ENCODE measurements at regions not wholly inside any gene's neighbourhood (a gene's known extent, or its start where the extent isn't known, plus 50 kb on each side); places are given as distances from the start of the nearest gene placed in this dataset.

DNA sequence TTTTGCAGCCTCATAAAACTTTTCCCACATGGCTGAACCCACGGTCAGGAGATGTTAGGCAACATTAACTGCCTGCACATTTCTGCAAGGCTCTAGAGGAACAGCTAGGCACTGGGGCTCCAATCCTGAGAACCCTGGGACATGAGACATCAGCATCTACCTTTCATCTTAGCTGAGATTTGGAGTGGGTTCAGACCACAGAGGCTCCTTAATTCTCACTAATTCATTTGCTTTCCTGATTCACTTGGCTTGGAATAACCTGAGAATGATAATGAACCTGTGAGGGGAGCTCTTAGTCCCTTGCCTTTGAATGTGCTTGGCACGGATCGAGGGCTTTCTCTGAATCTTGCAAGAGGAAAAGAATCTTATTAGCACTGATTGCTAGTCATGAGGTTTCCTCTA is 266.2 kb downstream of the FIGN start:
- no peak for ATAC-seq
- H3K27ac Mint-ChIP-seq, result no peak overlapping the region
- H3K9me3 Mint-ChIP-seq, result peaks cover 14% of the 10 kb centered on the region
- no peak for DNase-seq (ENCODE audit: low spot score in 2 of 2)
- no peaks in the 10 kb centered on the region for H3K4me1 Mint-ChIP-seq
- H3K36me3 Mint-ChIP-seq, result no peaks in the 10 kb centered on the region
- H3K4me3 Mint-ChIP-seq, result no peak overlapping the region

DNA sequence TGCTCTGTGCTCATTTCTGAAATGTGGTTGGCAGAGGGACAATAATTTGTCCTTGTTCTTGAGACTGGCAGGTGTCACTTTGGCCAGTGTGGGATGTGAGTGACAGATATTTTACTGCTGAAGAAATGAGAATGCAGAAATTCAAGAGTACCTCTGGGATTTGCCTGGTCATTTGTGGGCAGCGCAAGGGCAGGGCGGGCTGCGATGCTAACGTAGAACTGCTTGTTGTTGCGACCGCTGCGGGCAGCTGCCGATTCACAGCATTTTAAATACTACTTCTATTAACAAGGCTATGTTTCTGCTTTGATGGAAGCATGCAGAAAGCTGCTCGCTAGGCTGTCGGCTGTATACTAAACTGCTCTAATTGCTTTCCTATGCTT is 268.6 kb downstream of the FIGN start:
- Mint-ChIP-seq H3K4me3 (no peak overlapping the region), H3K36me3 (no peaks in the 10 kb centered on the region), H3K9me3 (peaks cover 8% of the 10 kb centered on the region), H3K27ac (no peak overlapping the region), H3K4me1 (no peaks in the 10 kb centered on the region)
- DNase-seq (ENCODE audit: low spot score in 2 of 2), result no peak
- no peak for ATAC-seq

DNA sequence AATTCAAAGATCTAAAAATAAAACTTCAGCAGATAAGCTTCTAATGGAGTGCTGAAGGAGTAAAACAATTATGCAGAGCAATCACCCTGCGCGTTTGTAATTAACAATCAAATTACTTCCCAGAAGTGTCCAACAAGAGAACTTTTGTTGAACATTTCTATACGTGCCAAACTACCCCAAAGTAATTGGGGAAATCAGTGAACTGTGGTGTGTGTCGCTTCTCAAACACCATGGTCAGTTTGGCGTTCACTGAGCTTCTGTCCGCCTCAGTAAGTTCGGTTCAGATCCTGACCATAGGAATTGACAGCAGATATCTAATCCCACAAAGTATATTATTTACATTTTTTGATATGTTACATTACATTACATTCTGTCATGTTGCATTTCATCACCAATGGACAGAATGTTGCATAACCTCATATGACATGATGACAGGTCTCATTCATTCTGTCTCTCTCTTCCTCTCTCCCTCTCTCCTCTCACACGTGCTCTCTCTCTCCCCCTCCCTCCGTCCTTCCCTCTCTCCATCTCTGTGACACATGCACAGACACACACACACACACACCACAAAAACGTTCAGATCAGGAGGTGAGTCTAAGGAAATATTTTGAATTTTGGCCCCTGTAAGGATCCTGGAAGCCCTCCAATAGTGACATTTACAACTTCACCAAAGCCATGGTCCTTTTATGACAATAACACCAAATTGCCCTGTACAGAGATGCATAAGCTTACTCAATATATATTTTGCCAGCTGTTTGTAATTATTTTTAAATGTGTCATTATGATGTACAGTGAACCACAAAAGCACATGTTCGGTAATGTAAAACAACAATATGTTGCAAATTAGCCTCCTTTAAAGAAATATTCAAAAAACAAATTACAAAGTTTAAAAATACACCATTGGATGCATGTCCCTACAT is 269.2 kb downstream of the FIGN start:
- ATAC-seq (no peak), DNase-seq (ENCODE audit: low spot score in 2 of 2) (no peak)
- no peaks in the 10 kb centered on the region for H3K4me1 Mint-ChIP-seq
- H3K9me3 Mint-ChIP-seq, result peaks cover 4% of the 10 kb centered on the region
- no peaks in the 10 kb centered on the region for H3K36me3 Mint-ChIP-seq
- no peak overlapping the region for H3K4me3 Mint-ChIP-seq
- no peak overlapping the region for H3K27ac Mint-ChIP-seq

DNA sequence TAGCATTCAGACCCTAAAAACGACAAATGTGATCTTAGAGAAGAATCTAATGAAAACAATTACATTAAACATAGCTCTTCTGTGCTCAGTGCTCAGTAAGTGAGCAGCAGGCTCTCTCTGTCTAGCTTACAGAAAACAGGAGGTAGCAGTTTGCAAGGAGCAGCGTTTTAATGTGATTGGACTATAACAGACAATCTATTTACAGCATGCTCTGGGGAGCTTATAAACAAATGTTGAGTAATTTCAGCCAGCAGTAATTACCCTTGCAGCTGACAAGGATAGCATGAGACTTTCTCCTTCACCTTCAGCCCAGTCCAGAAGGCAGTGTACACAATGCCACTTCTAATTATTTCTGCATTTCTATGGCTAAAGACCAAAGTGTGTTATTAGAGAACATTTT is 270.4 kb downstream of the FIGN start:
- no peak overlapping the region for H3K4me3 Mint-ChIP-seq
- peaks cover 4% of the 10 kb centered on the region for H3K9me3 Mint-ChIP-seq
- no peak for ATAC-seq
- DNase-seq (ENCODE audit: low spot score in 2 of 2), result no peak
- H3K36me3 Mint-ChIP-seq, result no peaks in the 10 kb centered on the region
- no peak overlapping the region for H3K27ac Mint-ChIP-seq
- no peaks in the 10 kb centered on the region for H3K4me1 Mint-ChIP-seq

DNA sequence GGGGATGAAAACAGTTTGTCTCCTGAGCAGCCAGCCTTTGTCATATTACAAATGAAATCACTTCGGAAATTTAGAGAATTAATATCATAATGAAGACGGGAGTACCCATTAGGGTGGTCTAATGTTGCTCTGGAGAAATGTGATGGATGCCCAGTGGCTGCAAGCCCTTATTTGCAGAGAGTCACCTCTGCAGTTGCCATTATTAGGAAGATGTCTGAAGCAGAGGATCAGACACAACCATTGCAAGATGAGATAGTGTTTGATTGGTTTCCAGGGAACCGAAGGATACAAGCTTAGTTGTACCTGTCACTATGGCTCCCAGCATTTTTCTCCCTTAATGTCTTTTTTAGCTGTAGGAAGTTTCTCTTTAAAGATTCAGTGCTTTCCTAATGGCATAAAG is 272.4 kb downstream of the FIGN start:
- no peaks in the 10 kb centered on the region for H3K4me1 Mint-ChIP-seq
- H3K4me3 Mint-ChIP-seq, result no peak overlapping the region
- no peak overlapping the region for H3K27ac Mint-ChIP-seq
- no peaks in the 10 kb centered on the region for H3K36me3 Mint-ChIP-seq
- H3K9me3 Mint-ChIP-seq, result peaks cover 4% of the 10 kb centered on the region
- ATAC-seq (no peak), DNase-seq (ENCODE audit: low spot score in 2 of 2) (no peak)

DNA sequence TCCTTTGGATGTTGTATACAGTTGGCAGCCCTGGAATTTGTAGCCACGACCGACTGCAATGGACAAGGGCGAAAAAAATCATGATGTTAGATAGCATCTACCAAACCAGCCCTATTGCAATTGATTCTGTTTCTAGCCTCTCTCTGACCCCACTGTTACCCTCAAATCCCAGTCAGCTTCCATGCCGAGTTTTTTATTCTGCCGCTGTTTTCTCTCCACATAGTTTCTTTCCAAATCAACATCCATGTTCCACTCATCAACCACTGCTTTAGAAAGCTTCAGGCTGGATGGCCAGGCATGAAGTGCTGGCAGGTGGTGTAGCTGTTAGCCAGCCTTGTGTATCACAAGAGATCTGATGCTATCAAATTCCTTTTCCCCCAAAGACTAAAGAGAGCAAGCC is 272.8 kb downstream of the FIGN start:
- no peak overlapping the region for H3K27ac Mint-ChIP-seq
- no peak for ATAC-seq
- H3K4me3 Mint-ChIP-seq, result no peak overlapping the region

DNA sequence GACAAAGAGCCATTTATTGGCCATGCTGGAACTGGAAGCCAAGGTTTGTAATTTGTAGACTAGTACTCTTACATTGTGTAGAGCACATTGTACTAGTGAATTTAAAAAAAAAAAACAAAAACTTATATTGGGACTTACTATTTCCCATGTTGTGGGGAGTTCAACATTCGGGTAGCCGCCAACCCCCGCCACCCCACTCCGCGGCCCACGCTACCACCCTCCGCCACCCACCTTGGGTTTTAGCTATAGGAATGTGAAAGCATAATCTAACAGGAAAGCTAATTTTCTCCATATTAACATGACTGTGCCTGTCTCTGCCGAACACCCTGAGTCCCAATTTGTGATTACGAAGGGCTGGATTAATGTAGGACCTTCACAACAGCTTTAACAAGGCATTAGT is 275.8 kb downstream of the FIGN start:
- Mint-ChIP-seq H3K27ac (no peak overlapping the region), H3K4me3 (no peak overlapping the region), H3K36me3 (no peaks in the 10 kb centered on the region), H3K9me3 (peaks cover 8% of the 10 kb centered on the region), H3K4me1 (no peaks in the 10 kb centered on the region)
- ATAC-seq, result no peak
- DNase-seq (ENCODE audit: low spot score in 2 of 2), result no peak

More for the DNA sequence above, 272.8 kb downstream of the FIGN start:
- Mint-ChIP-seq H3K4me1 (no peaks in the 10 kb centered on the region), H3K9me3 (peaks cover 4% of the 10 kb centered on the region), H3K36me3 (no peaks in the 10 kb centered on the region)
- no peak for DNase-seq (ENCODE audit: low spot score in 2 of 2)

DNA sequence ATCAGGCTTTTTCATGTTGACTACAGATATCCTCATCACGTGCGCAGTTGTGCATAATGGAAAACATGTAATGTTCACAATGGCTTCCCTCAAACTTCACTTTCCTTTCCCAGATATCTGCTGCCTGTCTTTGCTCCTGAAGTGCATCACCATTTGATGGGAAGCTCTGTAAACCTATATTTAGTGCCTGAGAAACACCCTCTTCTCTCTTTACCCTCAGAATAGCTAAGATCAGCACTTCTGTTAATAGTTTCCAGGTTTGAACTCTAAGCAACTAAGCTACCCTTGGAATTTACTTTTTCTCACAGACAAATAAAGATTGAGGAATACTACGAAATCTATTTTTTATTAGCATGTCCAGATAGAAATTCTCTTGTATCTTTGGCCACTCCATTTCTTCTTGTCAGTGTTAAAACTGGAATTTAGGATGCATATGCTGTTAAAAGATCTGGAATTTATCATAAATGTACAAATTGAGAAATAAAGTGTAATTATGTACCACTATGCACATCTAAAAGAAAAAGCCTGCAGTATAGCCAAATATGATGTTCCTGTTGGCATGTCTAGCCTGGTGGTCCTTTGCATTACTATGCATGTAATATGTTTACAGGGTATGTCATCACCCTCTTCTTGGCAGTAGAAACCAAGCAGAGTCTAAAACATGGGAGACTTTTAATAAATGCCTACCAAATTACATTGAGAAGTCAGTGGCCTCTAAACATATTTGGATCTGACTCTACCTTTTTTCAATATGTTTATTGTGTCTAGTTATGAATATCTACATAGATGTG is 278.7 kb downstream of the FIGN start:
- no peaks in the 10 kb centered on the region for H3K36me3 Mint-ChIP-seq
- no peak overlapping the region for H3K27ac Mint-ChIP-seq
- no peaks in the 10 kb centered on the region for H3K4me1 Mint-ChIP-seq
- H3K9me3 Mint-ChIP-seq, result peaks cover 16% of the 10 kb centered on the region
- ATAC-seq (no peak), DNase-seq (ENCODE audit: low spot score in 2 of 2) (no peak)
- no peak overlapping the region for H3K4me3 Mint-ChIP-seq

DNA sequence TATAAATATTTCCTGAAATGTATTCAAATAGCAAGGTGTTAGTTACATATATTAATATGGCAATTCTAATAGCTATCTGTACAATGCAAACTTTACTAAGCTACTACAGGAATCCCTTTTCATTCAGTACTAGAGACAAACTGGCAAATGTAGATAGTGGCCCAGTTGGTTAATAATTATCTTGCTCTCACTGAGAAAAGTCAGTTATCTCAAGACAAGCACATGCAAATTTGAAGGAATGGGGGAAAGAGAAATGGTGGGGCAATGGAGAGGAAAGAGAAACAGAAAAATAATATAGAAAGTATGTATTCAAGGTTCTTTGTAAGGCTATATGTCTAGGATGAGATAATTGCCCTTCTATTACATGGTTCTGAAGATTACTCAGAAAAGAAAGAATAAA is 280.0 kb downstream of the FIGN start:
- H3K9me3 Mint-ChIP-seq, result peaks cover 16% of the 10 kb centered on the region
- no peak overlapping the region for H3K27ac Mint-ChIP-seq

DNA sequence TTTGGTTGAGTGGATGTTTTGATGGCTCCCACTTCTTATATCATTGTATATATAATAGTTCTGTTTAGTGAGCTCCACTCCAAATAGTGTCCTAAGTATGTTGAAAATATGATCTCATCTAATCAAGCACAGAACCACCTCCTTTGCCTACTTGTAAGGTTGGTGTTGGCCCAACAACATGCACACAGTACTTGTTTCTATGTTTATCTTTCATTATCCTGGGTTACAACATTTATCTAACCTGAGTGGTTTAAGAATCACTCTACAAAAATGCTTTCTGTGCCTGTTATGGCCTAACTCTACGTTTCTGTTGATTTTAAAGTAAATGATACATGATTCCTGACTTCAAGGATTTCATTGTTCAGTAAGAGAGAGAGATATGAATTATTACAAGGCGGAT is 281.9 kb downstream of the FIGN start:
- Mint-ChIP-seq H3K9me3 (peaks cover 16% of the 10 kb centered on the region), H3K36me3 (no peaks in the 10 kb centered on the region), H3K4me1 (no peaks in the 10 kb centered on the region), H3K27ac (no peak overlapping the region), H3K4me3 (no peak overlapping the region)
- DNase-seq (ENCODE audit: low spot score in 2 of 2), result no peak
- no peak for ATAC-seq

More for the DNA sequence above, 280.0 kb downstream of the FIGN start:
- no peak for ATAC-seq
- no peaks in the 10 kb centered on the region for H3K4me1 Mint-ChIP-seq
- no peak for DNase-seq (ENCODE audit: low spot score in 2 of 2)
- H3K36me3 Mint-ChIP-seq, result no peaks in the 10 kb centered on the region
- no peak overlapping the region for H3K4me3 Mint-ChIP-seq

DNA sequence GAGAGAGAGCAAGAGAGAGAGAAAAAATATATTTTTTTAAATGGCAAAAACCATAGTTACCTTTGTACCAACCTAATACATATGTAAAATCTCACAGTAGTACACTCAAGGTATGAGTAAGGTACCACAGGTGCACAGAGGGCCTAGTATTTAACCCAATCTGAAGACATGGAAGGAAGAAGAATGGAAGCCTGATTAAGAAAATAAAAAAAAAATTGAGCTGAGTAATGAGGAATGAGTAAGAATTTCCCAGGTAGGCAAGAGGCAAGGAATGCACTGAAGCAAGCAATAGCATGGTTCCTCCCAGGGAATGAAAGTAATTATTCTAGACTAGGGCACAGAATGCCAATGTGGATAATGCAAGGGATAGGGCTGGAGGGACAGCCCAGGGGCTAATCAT is 294.2 kb downstream of the FIGN start:
- DNase-seq (ENCODE audit: low spot score in 2 of 2), result no peak
- Mint-ChIP-seq H3K36me3 (no peaks in the 10 kb centered on the region), H3K4me1 (no peaks in the 10 kb centered on the region), H3K4me3 (no peak overlapping the region), H3K9me3 (peaks cover 14% of the 10 kb centered on the region), H3K27ac (no peak overlapping the region)
- ATAC-seq, result no peak

DNA sequence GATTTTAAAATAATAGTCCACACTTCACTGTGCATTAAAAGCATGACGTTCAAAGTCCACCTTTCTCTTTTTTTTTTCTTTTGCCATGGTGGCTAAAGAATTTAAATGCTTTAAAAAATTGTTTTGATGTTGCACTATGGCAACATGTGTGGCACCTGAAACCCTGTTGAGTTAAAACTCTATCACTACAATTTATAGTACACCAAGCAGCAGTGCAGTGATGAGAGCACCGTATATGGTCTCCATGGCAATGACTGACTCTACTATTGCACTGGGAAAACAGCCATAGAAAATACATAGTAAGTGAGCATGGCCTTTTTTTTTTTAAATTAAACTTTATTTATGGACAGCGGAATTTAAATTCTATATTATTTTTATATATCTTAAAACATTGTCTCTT is 298.8 kb downstream of the FIGN start:
- H3K4me3 Mint-ChIP-seq, result no peak overlapping the region
- no peaks in the 10 kb centered on the region for H3K36me3 Mint-ChIP-seq
- DNase-seq (ENCODE audit: low spot score in 2 of 2), result no peak
- peaks cover 8% of the 10 kb centered on the region for H3K9me3 Mint-ChIP-seq
- ATAC-seq, result no peak
- no peaks in the 10 kb centered on the region for H3K4me1 Mint-ChIP-seq
- H3K27ac Mint-ChIP-seq, result no peak overlapping the region

DNA sequence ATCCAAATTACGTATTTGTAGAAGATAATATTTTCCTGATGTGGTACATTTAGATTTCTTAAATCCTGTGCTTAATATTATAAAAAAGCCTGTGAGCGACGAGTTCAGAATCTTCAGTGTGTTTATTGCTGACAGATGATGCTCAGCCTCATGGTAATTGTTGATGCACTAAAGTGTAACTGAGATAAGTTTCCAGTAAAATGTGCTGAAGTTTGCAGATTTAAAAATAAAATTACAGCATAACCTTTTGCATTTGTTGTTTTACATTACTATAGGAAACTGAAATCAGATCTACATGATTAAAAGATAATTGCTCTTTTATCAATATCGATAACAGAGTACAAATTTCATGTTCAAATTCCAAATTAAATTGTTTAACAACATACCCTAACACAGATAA is 307.6 kb downstream of the FIGN start:
- H3K27ac Mint-ChIP-seq, result no peak overlapping the region
- H3K4me3 Mint-ChIP-seq, result no peak overlapping the region
- H3K4me1 Mint-ChIP-seq, result no peaks in the 10 kb centered on the region
- peaks cover 19% of the 10 kb centered on the region for H3K9me3 Mint-ChIP-seq
- no peaks in the 10 kb centered on the region for H3K36me3 Mint-ChIP-seq
- DNase-seq (ENCODE audit: low spot score in 2 of 2) (no peak), ATAC-seq (no peak)

DNA sequence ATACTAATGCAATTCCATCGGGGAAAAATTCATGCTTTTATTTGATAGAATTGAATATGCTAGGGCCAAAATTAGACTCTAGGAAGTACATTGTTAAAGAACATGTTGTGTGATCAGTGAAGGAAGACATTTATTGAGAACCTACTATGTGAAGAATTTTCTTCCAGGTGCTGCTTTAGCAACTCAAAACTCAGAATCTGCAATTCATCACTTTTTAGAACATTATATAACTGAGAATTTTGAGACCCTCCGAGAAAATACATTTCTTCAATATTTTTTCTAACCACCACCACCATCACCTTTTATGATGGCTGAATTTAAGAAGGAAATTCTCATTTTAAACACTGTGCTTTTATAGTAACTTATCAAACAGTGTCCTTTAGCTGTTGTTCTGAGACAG is 315.2 kb downstream of the FIGN start:
- Mint-ChIP-seq H3K36me3 (no peaks in the 10 kb centered on the region), H3K9me3 (peaks cover 8% of the 10 kb centered on the region), H3K27ac (no peak overlapping the region), H3K4me3 (no peak overlapping the region), H3K4me1 (no peaks in the 10 kb centered on the region)
- ATAC-seq (no peak), DNase-seq (ENCODE audit: low spot score in 2 of 2) (no peak)

DNA sequence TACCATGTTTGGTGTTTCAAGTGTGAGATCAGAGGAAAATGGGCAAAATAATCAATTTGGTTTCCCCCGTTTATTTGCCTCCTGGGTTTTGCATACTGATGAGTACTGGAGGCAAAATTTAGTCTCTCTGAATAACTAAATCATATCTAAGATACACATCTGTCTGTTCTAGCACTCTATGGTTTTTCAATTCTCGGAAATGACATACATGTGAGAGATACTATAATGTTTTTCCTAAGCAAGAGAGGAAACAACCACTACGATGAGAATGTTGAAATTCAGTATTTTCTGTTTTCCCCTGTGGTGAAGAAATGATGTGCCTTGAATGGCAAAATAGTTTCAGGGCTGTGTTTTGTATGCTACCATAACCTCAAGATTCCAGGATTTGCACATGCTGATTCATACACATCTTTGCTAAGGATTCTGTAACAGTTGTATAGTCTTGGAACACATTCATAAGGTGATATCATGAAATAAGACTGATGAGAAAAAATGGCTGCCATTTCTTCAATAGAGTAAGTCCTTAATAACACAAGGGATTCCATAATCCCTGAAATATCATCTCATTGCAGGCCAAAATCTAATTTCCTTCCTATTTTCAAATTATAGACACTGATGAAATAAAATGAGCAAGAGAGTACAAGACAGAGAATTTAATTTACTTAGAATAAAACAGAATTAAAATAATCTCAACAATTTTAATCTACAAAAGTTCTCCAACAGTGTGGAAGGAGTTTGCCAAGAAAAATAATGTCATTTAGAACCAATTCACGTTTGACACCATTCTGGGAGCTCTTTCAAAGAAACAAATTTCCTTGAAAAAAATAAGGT is 316.6 kb downstream of the FIGN start:
- Mint-ChIP-seq H3K9me3 (peaks cover 13% of the 10 kb centered on the region), H3K4me1 (no peaks in the 10 kb centered on the region), H3K27ac (no peak overlapping the region), H3K36me3 (no peaks in the 10 kb centered on the region), H3K4me3 (no peak overlapping the region)
- DNase-seq (ENCODE audit: low spot score in 2 of 2), result no peak
- no peak for ATAC-seq

Data from stimulated activated effector memory CD8-positive, alpha-beta T cell treated with anti-CD3 and anti-CD28 coated beads, Interleukin-12 subunit alpha, Interleukin-12 subunit beta, amount 100 ng/mL, for 72 hours (primary cell).